Femur (tissue), 1 donor: ENCODE measurements at regions not wholly inside any gene's neighbourhood (a gene's known extent, or its start where the extent isn't known, plus 50 kb on each side); places are given as distances from the start of the nearest gene placed in this dataset.
"Not testable (repeated sequence)": the region's sequence is repeated elsewhere in the genome, so short reads cannot be mapped to it uniquely, and the experiment has no call there.

Source experiments
- DNase-seq: peaks from one replicate; pipeline ENCODE4 v3.0.0-alpha.2; 2017

DNA sequence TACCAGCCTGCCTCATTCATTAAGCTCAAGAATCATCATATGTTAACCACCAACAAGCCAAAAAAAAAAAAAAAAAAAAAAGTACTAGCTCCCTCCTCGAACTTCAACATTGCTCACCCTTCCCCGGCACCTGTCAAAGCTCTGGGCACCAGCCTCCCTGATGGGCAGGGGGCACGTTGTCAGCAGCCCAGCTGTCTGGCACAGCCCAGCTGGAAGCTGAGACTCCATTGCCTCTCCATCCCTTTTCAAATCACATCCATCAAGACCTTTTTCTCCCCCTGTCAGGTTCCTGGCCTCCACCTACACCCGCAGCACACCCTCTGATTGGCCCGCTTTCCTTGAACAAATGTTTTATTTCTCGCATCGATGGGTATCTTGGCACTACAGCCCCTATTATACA, 913.3 kb upstream of the AUTS2 start:
- DNase-seq: no peak

DNA sequence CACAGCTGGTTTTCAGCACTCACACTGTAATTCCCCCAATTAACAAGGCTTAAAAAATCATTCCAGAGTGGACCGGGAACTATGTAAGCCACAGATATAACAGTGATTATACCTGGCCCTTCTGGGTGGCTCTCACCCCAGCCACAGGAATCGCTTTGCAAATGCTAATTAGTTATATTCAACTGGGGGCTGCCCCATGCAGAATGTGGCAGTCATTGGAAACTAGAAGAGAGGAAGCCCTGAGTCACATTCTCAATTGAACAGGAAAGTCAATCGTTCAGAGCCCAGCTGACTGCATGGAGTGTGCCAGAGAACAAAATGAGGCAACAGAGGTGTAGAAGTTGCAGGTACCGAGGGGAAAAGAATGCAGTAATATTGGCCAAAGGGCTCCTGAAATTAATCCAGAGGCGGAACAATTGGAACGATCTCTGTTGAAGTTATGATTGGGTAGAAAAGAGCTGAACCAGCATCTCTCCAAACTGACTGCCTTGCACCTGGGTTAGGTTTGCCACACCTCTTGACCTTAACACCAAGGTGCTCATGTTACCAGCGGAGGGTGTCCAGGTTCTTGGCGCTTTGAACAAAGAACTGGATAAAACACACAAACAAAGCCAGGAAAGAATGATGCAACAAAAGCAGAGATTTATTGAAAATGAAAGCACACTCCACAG, 909.7 kb upstream of the AUTS2 start:
- no peak for DNase-seq

DNA sequence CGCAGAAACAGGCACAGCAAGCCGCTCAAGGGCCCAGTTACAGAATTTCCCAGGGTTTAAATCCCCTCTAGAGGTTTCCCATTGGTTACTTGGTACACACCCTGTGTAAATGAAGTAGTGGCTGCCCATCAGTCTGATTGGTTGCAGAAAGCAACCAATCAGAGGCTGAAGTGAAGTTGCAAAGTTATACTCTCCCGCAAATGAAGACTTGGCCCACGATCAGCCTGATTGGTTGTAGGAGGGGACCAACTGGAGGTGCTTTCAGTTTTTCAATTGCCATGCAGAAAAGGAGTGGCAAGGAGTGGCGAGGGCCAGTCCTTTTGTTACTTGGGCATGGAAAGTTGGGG, 909.2 kb upstream of the AUTS2 start:
- DNase-seq: no peak

DNA sequence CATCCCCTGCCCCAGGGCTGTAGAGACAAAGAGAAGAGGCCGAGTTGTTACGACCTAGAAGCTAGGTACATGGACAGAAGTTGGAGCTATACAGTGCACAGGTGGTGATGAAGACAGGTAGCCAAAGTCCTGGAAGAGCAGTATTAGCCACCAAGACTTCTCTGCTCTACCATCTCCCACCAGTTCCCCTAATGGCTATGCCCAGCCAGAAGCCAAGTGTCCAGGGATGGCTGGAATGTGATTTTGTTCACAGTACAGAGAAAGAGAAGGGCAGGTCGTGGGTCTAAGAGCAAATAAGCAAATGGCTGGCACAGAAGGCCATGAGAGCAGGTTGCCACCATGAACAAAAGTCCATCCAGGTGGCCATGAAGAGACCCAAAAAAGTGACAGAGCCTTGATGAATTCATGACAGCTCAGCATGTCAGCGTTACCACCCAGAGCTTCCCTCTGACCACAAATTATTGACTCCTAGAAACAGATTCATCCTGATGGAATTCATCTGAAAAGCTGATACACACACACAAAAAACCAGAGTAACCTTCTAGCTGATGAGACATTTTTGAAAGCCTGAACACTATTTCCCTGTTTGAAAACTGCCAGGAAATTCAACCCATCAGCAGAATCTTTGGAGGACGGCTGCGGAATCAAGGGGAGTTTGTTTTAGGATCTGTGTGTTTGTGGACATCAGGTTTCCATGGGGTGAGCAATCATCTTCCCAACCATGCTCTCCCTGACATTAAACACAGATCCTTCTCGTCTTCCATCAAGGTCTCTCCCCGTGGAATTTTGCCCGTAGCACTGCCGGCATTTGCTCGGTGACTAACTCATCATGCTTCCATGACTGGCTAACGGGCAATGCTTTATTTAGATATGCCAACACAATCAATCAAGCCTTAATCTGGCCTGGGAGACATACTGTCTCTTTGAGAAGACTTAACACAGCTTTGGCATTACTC, 906.7 kb upstream of the AUTS2 start:
- DNase-seq: no peak

DNA sequence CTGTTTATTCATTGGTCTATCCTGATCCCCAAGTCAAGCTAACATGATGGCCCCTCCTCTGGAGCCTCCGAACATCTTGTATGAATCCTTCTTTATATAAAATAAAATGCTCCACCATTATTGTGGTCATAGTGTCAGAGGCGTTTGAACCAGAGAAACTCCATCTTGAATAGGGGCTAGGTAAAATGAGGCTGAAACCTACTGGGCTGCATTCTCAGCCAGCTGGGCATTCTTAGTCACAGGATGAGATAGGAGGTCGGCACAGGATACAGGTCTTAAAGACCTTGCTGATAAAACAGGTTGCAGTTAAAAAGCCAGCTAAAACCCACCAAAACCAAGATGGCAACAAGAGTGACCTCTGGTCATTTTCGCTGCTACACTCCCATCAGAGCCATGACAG, 905.8 kb upstream of the AUTS2 start:
- DNase-seq: no peak

DNA sequence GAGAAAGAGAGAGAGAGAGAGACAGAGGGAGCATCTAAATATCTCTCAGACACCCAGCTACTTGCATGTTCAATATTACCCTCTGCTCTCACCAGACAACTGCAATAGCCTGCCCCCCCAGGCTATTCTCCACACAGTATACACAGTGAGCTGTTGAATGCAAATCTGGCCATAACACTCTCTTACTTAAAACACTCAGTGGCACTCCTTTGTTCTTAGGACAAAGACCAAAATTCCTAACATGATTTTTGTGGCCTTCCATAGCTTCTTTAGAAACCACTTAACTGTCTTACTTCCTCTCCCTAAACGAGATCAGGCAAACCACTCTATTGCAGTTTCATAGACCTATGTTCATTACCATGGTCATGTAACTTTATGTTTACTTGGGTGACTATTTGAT, 903.6 kb upstream of the AUTS2 start:
- DNase-seq: no peak

DNA sequence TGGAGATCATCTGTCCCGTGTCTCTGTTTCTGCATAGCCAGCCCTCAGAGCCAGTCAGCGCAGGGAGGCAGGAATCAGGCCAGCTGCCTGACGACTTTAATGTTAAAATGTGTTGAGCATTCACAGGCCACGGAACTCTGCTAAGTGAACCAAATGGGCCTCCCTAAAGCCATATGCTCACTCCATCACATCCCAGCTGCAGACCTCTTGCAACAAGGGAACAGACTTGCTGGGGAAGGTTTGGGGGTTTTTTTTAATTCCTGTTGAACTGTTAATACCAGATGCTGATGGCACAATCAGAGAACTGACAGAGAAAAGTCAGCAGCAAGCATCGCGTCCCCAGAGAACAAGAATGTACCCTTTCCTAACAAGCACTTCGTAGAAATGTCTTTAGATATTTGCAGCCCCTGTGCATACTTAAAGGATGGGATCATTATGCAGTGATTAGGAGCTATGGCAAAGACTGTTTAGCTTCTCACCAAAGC, 900.4 kb upstream of the AUTS2 start:
- peak; percentile 37 for DNase-seq

DNA sequence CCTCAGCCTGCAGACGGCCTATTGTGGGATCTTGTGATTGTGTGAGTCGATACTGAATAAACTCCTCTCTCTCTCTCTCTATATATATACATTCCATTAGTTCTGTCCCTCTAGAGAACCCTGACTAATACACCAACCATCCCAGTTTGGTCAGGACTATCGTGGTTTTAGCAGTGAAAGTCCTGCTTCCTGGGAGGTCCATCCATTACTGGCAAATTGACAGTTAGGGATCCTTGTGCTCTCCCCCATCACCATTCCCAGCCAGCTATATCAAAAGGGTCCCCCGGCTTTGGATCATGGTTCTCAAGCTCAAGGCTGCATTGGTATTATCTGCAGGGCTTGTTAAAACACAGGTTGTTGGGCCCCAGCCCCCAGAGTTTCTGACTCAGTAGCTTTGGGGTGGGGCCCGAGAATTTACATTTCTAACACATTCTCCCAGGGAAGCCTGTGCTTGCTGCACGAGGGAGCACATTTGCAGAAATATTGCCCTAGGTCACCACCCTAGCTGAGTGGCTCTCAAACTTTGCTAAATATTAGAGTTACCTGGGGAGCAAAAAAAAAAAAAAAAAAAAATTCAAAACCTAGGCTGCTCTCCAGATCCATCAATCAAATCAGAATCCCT, 899.1 kb upstream of the AUTS2 start:
- DNase-seq: no peak

DNA sequence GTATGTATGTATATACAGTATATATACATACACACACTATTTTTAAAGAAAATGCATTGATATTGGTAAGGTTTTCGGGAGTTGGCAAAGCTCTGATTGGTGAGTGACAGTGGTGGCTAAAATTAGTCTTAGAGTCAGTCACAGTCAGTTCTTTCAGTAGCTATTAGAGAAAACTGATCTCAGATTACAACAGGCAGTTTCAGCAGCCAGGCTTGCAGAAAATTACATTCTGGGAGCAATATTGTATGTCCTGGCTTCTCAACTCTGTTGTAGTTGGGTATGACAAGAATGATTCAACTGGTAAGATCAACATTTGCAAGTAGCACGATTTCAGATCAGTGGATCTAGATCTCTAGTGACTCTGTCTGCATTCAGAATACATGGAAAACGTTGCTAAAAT, 897.9 kb upstream of the AUTS2 start:
- DNase-seq: no peak

DNA sequence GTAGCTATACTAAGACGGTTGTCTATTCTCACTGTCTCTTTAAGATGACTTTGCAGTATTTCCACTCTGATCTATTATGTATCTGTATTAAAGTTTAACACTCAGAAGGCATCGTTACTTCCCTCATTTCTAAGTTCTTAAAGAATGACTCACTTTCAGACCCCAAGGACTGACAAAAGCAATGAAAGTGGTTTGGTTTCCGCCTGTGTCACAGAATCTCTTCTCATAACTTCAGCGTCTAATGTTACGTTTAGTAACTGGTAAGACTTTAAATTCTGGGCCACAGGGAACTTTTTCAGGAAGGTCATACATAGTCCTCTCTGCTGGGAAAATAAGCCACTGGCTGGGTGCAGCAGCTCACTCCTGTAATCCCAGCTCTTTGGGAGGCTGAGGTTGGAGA, 892.0 kb upstream of the AUTS2 start:
- DNase-seq: no peak

DNA sequence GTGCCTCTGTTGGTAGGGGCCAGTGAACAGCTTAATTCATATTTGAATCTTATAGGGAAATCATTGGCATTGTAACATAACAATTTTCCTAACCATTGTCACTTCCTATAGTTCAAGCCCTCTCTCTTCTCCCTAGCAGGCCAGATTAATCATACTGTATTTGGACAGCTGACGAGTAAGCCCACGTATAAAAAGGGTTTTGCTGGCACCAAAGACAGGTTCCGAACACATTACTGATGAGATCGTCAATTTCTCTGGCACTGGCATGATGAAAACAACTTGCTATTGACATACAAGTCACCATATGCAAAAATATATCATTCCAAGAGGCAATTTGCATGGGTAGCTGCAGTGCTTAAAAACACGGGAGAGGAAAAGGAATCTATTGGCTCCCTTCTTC, 891.1 kb upstream of the AUTS2 start:
- no peak for DNase-seq

DNA sequence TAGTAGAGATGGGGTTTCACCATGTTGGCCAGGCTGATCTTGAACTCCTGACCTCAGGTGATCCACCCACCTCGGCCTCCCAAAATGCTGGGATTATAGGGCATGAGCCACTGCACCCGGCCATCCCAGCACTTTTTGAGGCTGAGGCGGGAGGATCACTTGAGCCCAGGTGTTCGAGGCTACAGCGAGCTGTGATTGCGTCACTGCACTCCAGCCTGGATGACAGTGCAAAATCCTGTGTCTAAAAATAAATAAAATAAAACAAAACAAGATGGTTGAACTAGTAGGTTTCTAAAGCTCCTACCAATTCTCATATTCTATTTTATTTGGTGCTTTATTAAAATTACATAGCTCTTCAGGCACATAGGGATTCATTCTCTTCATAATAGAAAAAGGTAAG, 890.3 kb upstream of the AUTS2 start:
- DNase-seq: no peak

DNA sequence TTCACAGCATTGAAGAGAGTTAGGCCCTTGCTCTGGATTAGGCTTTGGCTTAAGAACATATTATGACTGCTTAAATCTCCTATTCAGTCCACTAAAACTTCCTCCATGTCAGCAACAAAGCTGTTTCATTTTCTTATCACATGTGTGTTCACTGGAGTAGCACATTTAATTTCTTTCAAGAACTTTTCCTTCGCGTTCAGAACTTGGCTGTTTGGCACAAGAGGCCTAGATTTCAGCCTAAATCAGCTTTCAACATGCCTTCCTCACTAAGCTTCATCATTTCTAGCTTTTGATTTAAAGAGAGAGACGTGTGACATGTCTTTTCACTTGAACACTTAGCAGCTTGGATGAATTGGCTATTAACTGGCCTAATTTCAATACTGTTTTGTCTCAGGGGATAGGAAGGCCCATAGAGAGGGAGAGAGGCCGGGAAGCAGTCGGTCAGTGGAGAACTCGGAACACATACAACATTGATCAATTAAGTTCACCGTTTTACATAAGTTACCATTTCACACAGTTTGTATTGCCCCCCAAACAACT, 885.2 kb upstream of the AUTS2 start:
- no peak for DNase-seq

DNA sequence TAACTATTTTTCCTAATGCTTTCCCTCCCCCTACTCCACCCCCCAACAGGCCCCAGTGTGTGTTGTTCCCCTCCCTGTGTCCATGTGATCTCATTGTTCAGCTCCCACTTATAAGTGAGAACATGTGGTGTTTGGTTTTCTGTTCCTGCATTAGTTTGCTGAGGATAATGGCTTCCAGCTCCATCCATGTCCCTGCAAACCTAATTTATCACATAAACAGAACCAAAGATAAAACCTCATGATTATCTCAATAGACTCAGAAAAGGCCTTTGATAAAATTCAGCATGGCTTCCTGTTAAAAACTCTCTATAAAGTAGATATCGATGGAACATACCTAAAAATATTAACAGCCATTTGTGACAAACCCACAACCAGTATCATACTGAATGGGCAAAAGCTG, 884.1 kb upstream of the AUTS2 start:
- not testable (repeated sequence) for DNase-seq

DNA sequence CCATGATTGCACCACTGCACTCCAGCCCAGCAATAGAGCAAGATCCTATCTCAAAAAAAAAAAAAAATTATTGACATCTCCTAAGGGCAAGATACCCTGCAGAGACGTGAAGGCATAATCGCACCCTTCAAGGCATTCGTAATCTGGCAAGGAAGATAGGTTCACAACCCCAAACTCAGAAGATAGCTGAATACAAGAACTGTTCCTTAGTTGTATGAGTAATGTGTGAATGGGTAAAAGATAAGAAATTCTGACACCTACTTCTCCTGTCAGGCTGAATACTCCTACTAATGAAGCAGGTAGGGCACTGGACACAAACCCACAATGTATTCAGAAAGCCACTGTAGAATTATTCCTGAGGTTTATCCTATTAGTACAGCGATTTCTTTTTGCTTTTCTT, 882.4 kb upstream of the AUTS2 start:
- DNase-seq: no peak

DNA sequence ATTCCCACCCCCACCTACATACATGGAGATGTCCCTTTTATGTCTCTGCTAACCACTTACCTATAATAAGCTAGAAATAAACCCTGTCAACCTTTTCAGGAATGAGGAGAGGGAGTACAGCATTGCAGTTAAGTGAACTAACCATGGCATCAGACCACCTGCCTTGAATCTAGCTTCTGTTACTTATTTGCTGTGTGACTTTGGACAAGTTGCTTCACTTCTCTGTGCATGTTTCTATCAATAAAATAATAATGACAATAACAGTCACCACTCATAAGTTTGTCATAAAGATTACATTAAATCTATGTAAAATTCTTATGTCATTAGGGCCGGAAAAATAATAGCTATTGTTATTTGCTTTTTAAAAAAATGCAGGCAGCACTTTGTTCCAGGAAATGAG, 881.1 kb upstream of the AUTS2 start:
- no peak for DNase-seq

DNA sequence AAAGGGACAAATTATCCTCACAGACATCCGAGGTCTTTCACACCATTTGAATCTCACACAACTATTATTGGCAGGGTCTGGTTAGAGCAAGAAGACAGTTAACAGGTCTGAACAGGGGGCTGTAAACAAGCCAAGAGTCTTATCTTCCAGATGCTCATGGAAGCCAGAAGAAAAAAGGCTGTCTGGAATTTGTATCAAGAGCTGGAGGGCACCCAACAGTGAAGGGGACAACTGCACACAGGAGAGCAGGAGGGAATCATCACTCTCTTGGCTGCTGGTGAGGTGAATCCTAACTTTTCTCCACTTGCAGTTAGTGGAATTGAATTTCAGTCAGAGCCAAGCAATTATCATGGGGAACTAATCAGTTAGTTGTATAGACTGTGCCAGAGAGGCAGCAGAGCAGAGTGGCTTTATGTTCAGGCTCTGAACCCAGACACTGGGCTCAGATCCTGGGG, 880.2 kb upstream of the AUTS2 start:
- no peak for DNase-seq

DNA sequence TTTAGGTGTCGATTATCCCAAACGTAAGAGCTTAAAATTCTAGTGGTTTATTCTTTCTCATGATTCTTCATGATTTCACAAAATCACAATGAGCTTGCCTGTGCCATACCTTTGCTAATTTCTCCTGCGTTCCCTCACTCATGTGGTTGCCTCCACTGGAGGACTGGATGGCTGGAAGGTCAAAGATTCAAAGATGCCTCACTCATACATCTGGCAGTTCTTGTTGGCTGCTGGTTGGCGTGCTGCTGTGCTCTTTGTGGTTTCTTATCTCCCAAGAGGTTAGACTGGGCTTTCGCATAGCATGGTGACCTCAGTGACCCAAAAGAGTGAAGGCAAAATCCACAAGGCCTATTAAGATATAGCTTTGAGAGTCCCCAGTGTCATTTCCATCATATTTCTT, 877.6 kb upstream of the AUTS2 start:
- DNase-seq: no peak

DNA sequence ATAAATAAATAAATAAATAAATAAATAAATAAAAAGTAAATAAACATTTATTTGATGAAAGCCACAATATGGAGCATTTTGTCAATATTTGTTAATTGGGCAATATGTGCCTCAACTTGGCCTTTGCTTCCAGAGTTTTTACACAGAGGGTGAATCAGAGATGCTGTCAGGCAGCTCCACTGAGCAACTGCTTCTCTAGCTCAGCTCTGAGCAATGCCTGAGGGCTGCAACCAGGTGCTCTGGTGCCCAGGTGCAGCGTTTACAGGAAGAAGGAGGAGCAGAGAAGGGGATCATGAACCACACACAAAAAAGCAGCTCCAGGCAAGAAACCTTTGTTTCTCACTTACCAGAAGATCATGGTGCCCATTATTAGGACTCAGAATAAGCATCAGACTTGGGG, 876.2 kb upstream of the AUTS2 start:
- DNase-seq: no peak

DNA sequence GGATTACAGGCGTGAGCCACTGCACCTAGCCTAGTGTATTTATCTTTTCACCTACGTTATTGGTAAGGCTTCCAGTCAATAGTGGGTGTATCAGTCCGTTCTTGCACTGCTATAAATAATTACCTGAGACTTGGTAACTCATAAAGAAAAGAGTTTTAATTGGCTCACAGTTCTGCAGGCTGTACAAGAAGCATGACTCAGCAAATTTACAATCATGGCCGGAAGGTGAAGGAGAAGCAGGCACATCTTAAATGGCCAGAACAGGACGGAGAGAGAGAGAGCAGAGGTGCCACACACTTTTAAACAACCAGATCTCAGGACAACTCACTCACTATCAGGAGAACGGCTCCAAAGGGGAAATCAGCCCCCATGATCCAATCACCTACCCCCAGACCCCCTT, 873.3 kb upstream of the AUTS2 start:
- no peak for DNase-seq

DNA sequence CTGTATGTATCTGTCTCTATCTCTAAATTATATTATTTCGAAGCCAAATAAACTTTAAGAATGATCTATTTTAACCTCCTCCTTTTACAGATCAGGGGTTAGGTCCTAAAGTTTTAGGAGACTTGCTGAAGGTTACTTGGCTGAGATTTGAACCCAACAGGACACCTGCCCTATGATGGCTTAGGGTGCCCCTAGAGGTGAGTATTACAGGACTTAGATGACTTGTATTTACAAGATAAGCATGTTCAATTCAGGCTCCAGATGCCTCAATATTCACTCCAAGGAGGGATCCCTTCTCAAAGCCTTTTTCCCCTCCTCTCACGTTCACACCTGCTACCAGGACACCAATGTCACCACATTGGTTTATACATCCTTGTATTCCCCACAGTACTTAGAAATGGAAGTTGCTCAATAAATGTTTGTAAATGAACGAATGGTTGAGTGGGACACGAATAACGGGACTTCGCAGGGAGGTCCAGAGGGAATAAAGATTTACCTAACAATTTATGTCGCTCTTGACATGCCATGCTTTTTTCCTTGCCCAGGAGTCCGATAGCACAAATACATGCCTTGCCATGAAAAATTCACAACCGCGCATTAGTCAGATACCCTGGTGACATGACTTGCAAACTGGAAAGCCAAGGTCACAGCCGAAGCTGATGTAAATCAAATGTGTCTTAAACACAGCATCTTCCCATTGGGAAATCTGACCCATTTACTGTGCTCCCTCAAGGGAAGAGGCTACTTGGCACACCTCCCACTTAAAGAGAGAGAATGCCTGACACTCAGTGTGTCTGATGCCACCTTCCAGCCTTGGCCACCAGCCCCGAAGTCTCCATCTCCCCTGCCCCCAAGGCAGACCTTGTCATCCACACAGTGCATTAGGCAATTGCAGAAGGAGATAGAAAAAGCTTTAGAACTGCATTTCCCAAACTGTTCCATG, 872.2 kb upstream of the AUTS2 start:
- DNase-seq: no peak

DNA sequence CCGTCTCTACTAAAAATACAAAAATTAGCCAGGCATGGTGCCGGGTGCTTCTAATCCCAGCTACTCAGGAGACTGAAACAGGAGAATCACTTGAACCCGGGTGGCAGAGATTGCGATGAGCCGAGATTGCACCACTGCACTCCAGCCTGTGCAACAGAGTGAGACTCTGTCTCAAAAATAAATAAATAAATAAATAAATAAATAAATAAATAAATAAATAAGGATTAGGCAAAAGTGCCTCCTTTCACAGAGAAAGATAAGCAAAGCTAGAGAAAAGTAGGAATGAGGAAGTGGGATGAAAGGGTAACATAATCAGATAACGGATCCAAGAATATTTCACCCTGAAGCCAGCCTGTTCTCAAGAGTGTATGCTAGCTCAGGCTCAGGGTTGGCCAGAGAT, 869.6 kb upstream of the AUTS2 start:
- not testable (repeated sequence) for DNase-seq
